ENCODE measurements at regions not wholly inside any gene's neighbourhood (a gene's known extent, or its start where the extent isn't known, plus 50 kb on each side); places are given as distances from the start of the nearest gene placed in this dataset.

DNA sequence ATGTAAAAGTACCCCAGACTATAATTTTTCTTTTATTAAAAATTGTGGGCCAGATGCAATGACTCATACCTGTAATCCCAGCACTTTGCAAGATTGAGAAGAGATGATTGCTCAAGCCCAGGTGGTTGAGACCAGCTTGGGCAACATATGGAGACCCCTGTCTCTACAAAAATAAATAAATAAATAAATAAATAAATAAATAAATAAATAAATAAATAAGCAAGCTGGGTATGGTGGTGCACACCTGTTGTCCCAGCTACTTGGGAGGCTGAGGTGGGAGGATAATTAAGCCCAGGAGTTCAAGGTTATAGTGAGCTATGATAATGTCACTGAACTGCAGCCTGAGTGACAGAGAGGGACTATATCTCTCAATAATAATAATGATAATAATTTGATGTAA lies 66.1 kb upstream of the CCDC179 start:
- Mint-ChIP-seq H3K36me3 (ENCODE audit: low read depth, unreplicated experiment) (no peaks in the 10 kb centered on the region), H3K9me3 (ENCODE audit: unreplicated experiment) (no peaks in the 10 kb centered on the region)
- H3K4me3 ChIP-seq (ENCODE audit: insufficient read depth, low read depth, low read length), result no peak overlapping the region

DNA sequence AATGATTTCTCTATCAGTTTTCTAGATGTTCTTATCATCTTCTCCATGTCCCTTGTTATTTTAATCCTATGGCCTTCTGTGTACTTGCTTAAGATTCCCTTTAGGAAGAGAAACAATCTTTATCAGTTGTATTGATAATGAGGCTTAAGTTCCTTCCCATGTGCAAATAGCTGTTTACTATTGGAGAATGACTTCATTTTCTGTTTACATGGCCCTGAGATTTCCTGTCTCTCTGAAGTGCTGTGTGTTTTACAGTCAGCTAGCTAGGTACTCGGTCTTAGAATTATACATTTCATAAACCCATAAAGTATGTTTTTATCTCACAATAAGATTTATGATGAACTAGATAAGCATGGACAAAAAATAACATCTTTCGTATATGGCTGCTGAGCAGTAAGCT lies 67.5 kb upstream of the CCDC179 start:
- no peak overlapping the region for H3K4me2 ChIP-seq (ENCODE audit: low read length)
- no peaks in the 10 kb centered on the region for H3K36me3 ChIP-seq (ENCODE audit: insufficient read depth, low read length)
- H2AFZ ChIP-seq (ENCODE audit: low read depth, low read length), result no peak overlapping the region
- no peaks in the 10 kb centered on the region for H3K9me3 ChIP-seq (ENCODE audit: insufficient read depth, low read depth, low read length)
- no peak for FAIRE-seq
- H3K36me3 Mint-ChIP-seq (ENCODE audit: low read depth, unreplicated experiment), result no peaks in the 10 kb centered on the region
- no peaks in the 10 kb centered on the region for H3K27me3 Mint-ChIP-seq (ENCODE audit: low read depth, unreplicated experiment)
- H3K4me3 Mint-ChIP-seq (ENCODE audit: unreplicated experiment), result no peak overlapping the region
- DNase-seq (ENCODE audit: low read depth), result no peak
- no peaks in the 10 kb centered on the region for H3K4me1 Mint-ChIP-seq (ENCODE audit: low read depth, unreplicated experiment)
- no peak overlapping the region for H3K9ac ChIP-seq (ENCODE audit: low read length)
- H3K4me3 ChIP-seq (ENCODE audit: insufficient read depth, low read depth, low read length), result no peak overlapping the region
- H3K79me2 ChIP-seq (ENCODE audit: insufficient read depth, low read length), result no peaks in the 10 kb centered on the region
- no peak overlapping the region for H3K27ac Mint-ChIP-seq (ENCODE audit: unreplicated experiment)
- H3K9me3 Mint-ChIP-seq (ENCODE audit: unreplicated experiment), result no peaks in the 10 kb centered on the region
- H3K4me1 ChIP-seq (ENCODE audit: insufficient read depth, low read length), result no peaks in the 10 kb centered on the region
- no peak for TF ChIP-seq EZH2 (IDR thresholded peaks at IDR 0.05; ENCODE audit: insufficient read depth, low read length)
- TF ChIP-seq, protein P1, sequence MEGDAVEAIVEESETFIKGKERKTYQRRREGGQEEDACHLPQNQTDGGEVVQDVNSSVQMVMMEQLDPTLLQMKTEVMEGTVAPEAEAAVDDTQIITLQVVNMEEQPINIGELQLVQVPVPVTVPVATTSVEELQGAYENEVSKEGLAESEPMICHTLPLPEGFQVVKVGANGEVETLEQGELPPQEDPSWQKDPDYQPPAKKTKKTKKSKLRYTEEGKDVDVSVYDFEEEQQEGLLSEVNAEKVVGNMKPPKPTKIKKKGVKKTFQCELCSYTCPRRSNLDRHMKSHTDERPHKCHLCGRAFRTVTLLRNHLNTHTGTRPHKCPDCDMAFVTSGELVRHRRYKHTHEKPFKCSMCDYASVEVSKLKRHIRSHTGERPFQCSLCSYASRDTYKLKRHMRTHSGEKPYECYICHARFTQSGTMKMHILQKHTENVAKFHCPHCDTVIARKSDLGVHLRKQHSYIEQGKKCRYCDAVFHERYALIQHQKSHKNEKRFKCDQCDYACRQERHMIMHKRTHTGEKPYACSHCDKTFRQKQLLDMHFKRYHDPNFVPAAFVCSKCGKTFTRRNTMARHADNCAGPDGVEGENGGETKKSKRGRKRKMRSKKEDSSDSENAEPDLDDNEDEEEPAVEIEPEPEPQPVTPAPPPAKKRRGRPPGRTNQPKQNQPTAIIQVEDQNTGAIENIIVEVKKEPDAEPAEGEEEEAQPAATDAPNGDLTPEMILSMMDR (IDR thresholded peaks at IDR 0.05; ENCODE audit: insufficient read depth, low read depth, low read length), result no peak
- no peak overlapping the region for H3K27ac ChIP-seq (ENCODE audit: low read depth, low read length)
- H3K27me3 ChIP-seq (ENCODE audit: insufficient read depth, low read length), result no peaks in the 10 kb centered on the region
- H4K20me1 ChIP-seq (ENCODE audit: insufficient read depth, low read length), result no peaks in the 10 kb centered on the region

More for the DNA sequence above, 66.1 kb upstream of the CCDC179 start:
- no peak overlapping the region for H3K27ac Mint-ChIP-seq (ENCODE audit: unreplicated experiment)
- DNase-seq (ENCODE audit: low read depth) (no peak), FAIRE-seq (no peak)
- H3K4me2 ChIP-seq (ENCODE audit: low read length), result no peak overlapping the region
- H4K20me1 ChIP-seq (ENCODE audit: insufficient read depth, low read length), result no peaks in the 10 kb centered on the region
- H3K27me3 Mint-ChIP-seq (ENCODE audit: low read depth, unreplicated experiment), result no peaks in the 10 kb centered on the region
- no peaks in the 10 kb centered on the region for H3K36me3 ChIP-seq (ENCODE audit: insufficient read depth, low read length)
- no peak overlapping the region for H3K4me3 Mint-ChIP-seq (ENCODE audit: unreplicated experiment)
- no peak overlapping the region for H2AFZ ChIP-seq (ENCODE audit: low read depth, low read length)
- no peaks in the 10 kb centered on the region for H3K9me3 ChIP-seq (ENCODE audit: insufficient read depth, low read depth, low read length)
- H3K27ac ChIP-seq (ENCODE audit: low read depth, low read length), result no peak overlapping the region
- H3K4me1 Mint-ChIP-seq (ENCODE audit: low read depth, unreplicated experiment), result no peaks in the 10 kb centered on the region
- H3K79me2 ChIP-seq (ENCODE audit: insufficient read depth, low read length), result no peaks in the 10 kb centered on the region
- no peak overlapping the region for H3K9ac ChIP-seq (ENCODE audit: low read length)
- no peaks in the 10 kb centered on the region for H3K4me1 ChIP-seq (ENCODE audit: insufficient read depth, low read length)
- no peaks in the 10 kb centered on the region for H3K27me3 ChIP-seq (ENCODE audit: insufficient read depth, low read length)
- TF ChIP-seq EZH2 (IDR thresholded peaks at IDR 0.05; ENCODE audit: insufficient read depth, low read length), result no peak
- TF ChIP-seq, protein P1 (IDR thresholded peaks at IDR 0.05; ENCODE audit: insufficient read depth, low read depth, low read length), result no peak

DNA sequence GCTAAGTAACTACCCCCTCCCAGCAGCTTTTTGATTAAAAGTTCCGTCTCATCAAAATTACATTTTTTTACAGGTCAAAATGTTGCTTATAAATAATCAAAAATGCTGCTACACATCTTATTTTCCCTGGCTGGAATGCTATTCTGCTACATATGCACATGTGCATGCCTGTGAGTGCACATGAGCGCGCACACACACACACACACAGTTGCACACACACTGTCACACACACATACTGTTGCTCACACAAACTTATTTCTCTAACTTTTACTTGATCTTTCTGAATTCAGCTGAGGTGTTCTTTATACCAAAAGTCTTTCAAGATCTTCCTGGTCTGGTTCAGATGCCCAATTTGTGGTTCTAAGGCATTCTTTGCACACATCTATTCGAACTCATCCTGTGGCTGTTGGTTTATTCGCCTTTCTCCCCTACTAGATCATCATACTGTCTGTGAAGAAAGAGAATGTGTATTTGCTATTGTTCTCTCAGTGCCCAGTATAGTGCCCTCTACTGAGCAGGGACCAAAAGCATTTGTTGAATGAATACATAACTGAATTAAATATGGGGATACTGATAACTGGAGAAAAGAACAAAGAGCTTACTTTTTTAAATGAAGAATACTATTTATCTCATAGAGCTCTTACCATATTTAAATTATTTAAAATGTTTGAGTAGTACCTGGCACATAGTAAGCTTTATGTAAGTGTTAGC lies 68.1 kb upstream of the CCDC179 start:
- no peaks in the 10 kb centered on the region for H3K9me3 ChIP-seq (ENCODE audit: insufficient read depth, low read depth, low read length)
- no peaks in the 10 kb centered on the region for H3K4me1 ChIP-seq (ENCODE audit: insufficient read depth, low read length)
- no peaks in the 10 kb centered on the region for H3K36me3 ChIP-seq (ENCODE audit: insufficient read depth, low read length)
- H3K27me3 ChIP-seq (ENCODE audit: insufficient read depth, low read length), result no peaks in the 10 kb centered on the region
- no peak overlapping the region for H3K4me3 Mint-ChIP-seq (ENCODE audit: unreplicated experiment)
- no peaks in the 10 kb centered on the region for H3K27me3 Mint-ChIP-seq (ENCODE audit: low read depth, unreplicated experiment)
- no peak overlapping the region for H3K9ac ChIP-seq (ENCODE audit: low read length)
- H3K4me2 ChIP-seq (ENCODE audit: low read length), result no peak overlapping the region
- no peaks in the 10 kb centered on the region for H3K36me3 Mint-ChIP-seq (ENCODE audit: low read depth, unreplicated experiment)
- FAIRE-seq (no peak), DNase-seq (ENCODE audit: low read depth) (no peak)
- H3K9me3 Mint-ChIP-seq (ENCODE audit: unreplicated experiment), result no peaks in the 10 kb centered on the region
- H2AFZ ChIP-seq (ENCODE audit: low read depth, low read length), result no peak overlapping the region
- TF ChIP-seq, protein P1 (IDR thresholded peaks at IDR 0.05; ENCODE audit: insufficient read depth, low read depth, low read length), result no peak
- TF ChIP-seq EZH2 (IDR thresholded peaks at IDR 0.05; ENCODE audit: insufficient read depth, low read length), result no peak
- H3K4me1 Mint-ChIP-seq (ENCODE audit: low read depth, unreplicated experiment), result no peaks in the 10 kb centered on the region
- H3K79me2 ChIP-seq (ENCODE audit: insufficient read depth, low read length), result no peaks in the 10 kb centered on the region
- no peak overlapping the region for H3K27ac ChIP-seq (ENCODE audit: low read depth, low read length)
- no peak overlapping the region for H3K4me3 ChIP-seq (ENCODE audit: insufficient read depth, low read depth, low read length)
- no peak overlapping the region for H3K27ac Mint-ChIP-seq (ENCODE audit: unreplicated experiment)
- no peaks in the 10 kb centered on the region for H4K20me1 ChIP-seq (ENCODE audit: insufficient read depth, low read length)
